ENCODE measurements at regions not wholly inside any gene's neighbourhood (a gene's known extent, or its start where the extent isn't known, plus 50 kb on each side); places are given as distances from the start of the nearest gene placed in this dataset.

- no peak overlapping the region for H3K4me2 ChIP-seq (ENCODE audit: low read length)
- no peaks in the 10 kb centered on the region for H4K20me1 ChIP-seq (ENCODE audit: insufficient read depth)
- H3K9ac ChIP-seq (ENCODE audit: low read length) = no peak overlapping the region
- H3K27ac ChIP-seq (ENCODE audit: low read length) = no peak overlapping the region
- no peaks in the 10 kb centered on the region for H3K36me3 ChIP-seq (ENCODE audit: insufficient read depth, low read length)
- H3K27me3 ChIP-seq (ENCODE audit: insufficient read depth, low read depth, low read length) = no peaks in the 10 kb centered on the region
- no peaks in the 10 kb centered on the region for H3K79me2 ChIP-seq (replicated peaks; ENCODE audit: insufficient read depth, low read length)
- H3K4me3 ChIP-seq (ENCODE audit: low read length) = no peak overlapping the region
- TF ChIP-seq RAD21 (conservative IDR thresholded peaks at IDR 0.05) (no peak), POLR2AphosphoS5 (IDR thresholded peaks at IDR 0.05) (no peak), EP300 (conservative IDR thresholded peaks at IDR 0.05; ENCODE audit: poor library complexity, severe bottlenecking) (no peak), SMC3 (conservative IDR thresholded peaks at IDR 0.05; ENCODE audit: poor library complexity) (no peak), REST (IDR thresholded peaks at IDR 0.05; ENCODE audit: borderline replicate concordance) (no peak), CTCF (IDR thresholded peaks at IDR 0.05; ENCODE audit: poor library complexity, severe bottlenecking) (no peak), MXI1 (conservative IDR thresholded peaks at IDR 0.05; ENCODE audit: poor library complexity, severe bottlenecking) (no peak), TAF1 (IDR thresholded peaks at IDR 0.05; ENCODE audit: low read depth) (no peak), EZH2 (IDR thresholded peaks at IDR 0.05; ENCODE audit: borderline replicate concordance, insufficient read depth, low read length, poor library complexity, severe bottlenecking) (no peak)
- no peaks in the 10 kb centered on the region for H3F3A ChIP-seq (ENCODE audit: insufficient read depth, low read length, poor library complexity, severe bottlenecking)
- no peaks in the 10 kb centered on the region for H3K9me2 ChIP-seq (ENCODE audit: insufficient read depth, low read length)
- no peak overlapping the region for H2AFZ ChIP-seq (ENCODE audit: low read depth, low read length)
- peaks cover 7% of the 10 kb centered on the region for H3K9me3 ChIP-seq (ENCODE audit: low read length)
Observed at GRCh38 chr3:147538034-147538433, 128.9 kb downstream of the ZIC1 start.

GRCh38 chr3:147540921-147541320, 131.8 kb downstream of the ZIC1 start:
- H3K9me3 ChIP-seq (ENCODE audit: low read length) = peaks cover 7% of the 10 kb centered on the region
- H3K4me2 ChIP-seq (ENCODE audit: low read length) = no peak overlapping the region
- no peaks in the 10 kb centered on the region for H3F3A ChIP-seq (ENCODE audit: insufficient read depth, low read length, poor library complexity, severe bottlenecking)
- H3K4me3 ChIP-seq (ENCODE audit: low read length) = no peak overlapping the region
- no peaks in the 10 kb centered on the region for H3K36me3 ChIP-seq (ENCODE audit: insufficient read depth, low read length)
- TF ChIP-seq EP300 (conservative IDR thresholded peaks at IDR 0.05; ENCODE audit: poor library complexity, severe bottlenecking) (no peak), MXI1 (conservative IDR thresholded peaks at IDR 0.05; ENCODE audit: poor library complexity, severe bottlenecking) (no peak), POLR2AphosphoS5 (IDR thresholded peaks at IDR 0.05) (no peak), REST (IDR thresholded peaks at IDR 0.05; ENCODE audit: borderline replicate concordance) (no peak), CTCF (IDR thresholded peaks at IDR 0.05; ENCODE audit: poor library complexity, severe bottlenecking) (no peak), TAF1 (IDR thresholded peaks at IDR 0.05; ENCODE audit: low read depth) (no peak), EZH2 (IDR thresholded peaks at IDR 0.05; ENCODE audit: borderline replicate concordance, insufficient read depth, low read length, poor library complexity, severe bottlenecking) (no peak), SMC3 (conservative IDR thresholded peaks at IDR 0.05; ENCODE audit: poor library complexity) (no peak), RAD21 (conservative IDR thresholded peaks at IDR 0.05) (no peak)
- H3K27me3 ChIP-seq (ENCODE audit: insufficient read depth, low read depth, low read length) = no peaks in the 10 kb centered on the region
- no peaks in the 10 kb centered on the region for H3K79me2 ChIP-seq (replicated peaks; ENCODE audit: insufficient read depth, low read length)
- H3K27ac ChIP-seq (ENCODE audit: low read length) = no peak overlapping the region
- H3K9ac ChIP-seq (ENCODE audit: low read length) = no peak overlapping the region
- no peaks in the 10 kb centered on the region for H3K9me2 ChIP-seq (ENCODE audit: insufficient read depth, low read length)
- no peak overlapping the region for H2AFZ ChIP-seq (ENCODE audit: low read depth, low read length)
- H4K20me1 ChIP-seq (ENCODE audit: insufficient read depth) = no peaks in the 10 kb centered on the region
